ENCODE measurements at regions not wholly inside any gene's neighbourhood (a gene's known extent, or its start where the extent isn't known, plus 50 kb on each side); places are given as distances from the start of the nearest gene placed in this dataset.

- DNase-seq (ENCODE audit: low read depth, low spot score): no peak
- intact Hi-C loops (cut with micrococcal nuclease; ENCODE audit: unreplicated experiment) (no loop called here), in situ Hi-C loops (cut with HindIII; ENCODE audit: low pct_unique_long_range_greater_than_20kb, low sequenced_read_pairs) (no loop called here)
- no peak for TF ChIP-seq CTCF (IDR thresholded peaks at IDR 0.05)
- TF ChIP-seq SIN3A (IDR thresholded peaks at IDR 0.05; ENCODE audit: borderline replicate concordance, insufficient read depth, low read depth, low read length): no peak
- TF ChIP-seq TCF7L2 (IDR thresholded peaks at IDR 0.05; ENCODE audit: low read depth, low read length): no peak
- TF ChIP-seq POLR2AphosphoS5 (IDR thresholded peaks at IDR 0.05; ENCODE audit: low read depth, low read length): no peak
- no peak for TF ChIP-seq REST (IDR thresholded peaks at IDR 0.05; ENCODE audit: insufficient read depth in 1 of 2, low read depth in 2 of 2, low read length in 1 of 2)
- Histone ChIP-seq H3K4me3 (ENCODE audit: low read depth in 2 of 2, low read length in 2 of 2) (no peak overlapping the region), H3K4me1 (ENCODE audit: control insufficient read depth, insufficient read depth, low read length) (no peaks in the 10 kb centered on the region), H3K27me3 (ENCODE audit: control insufficient read depth, insufficient read depth, low read length) (no peaks in the 10 kb centered on the region; the same call in 1 of the 2 replicates), H3K27ac (ENCODE audit: low read length) (no peak overlapping the region), H3K9me3 (ENCODE audit: control insufficient read depth, insufficient read depth, low read depth, low read length) (no peaks in the 10 kb centered on the region), H3K36me3 (ENCODE audit: control insufficient read depth, insufficient read depth, low read length) (no peaks in the 10 kb centered on the region)
- no TSS peak for BruUV-seq (replicated peaks)
- CTCF ChIA-PET: no interaction called here
- POLR2A ChIA-PET: no interaction called here
- no peak for ATAC-seq
Measured at GRCh38 chr22:47748957-47749356, 986.5 kb downstream of the TBC1D22A start.

GRCh38 chr22:47748271-47748670, 985.8 kb downstream of the TBC1D22A start:
- BruUV-seq (replicated peaks): no TSS peak
- Histone ChIP-seq H3K4me3 (ENCODE audit: low read depth in 2 of 2, low read length in 2 of 2) (no peak overlapping the region), H3K27ac (ENCODE audit: low read length) (no peak overlapping the region), H3K9me3 (ENCODE audit: control insufficient read depth, insufficient read depth, low read depth, low read length) (no peaks in the 10 kb centered on the region), H3K27me3 (ENCODE audit: control insufficient read depth, insufficient read depth, low read length) (no peaks in the 10 kb centered on the region; the same call in 1 of the 2 replicates), H3K4me1 (ENCODE audit: control insufficient read depth, insufficient read depth, low read length) (no peaks in the 10 kb centered on the region), H3K36me3 (ENCODE audit: control insufficient read depth, insufficient read depth, low read length) (no peaks in the 10 kb centered on the region)
- ChIA-PET POLR2A (no interaction called here), CTCF (no interaction called here)
- TF ChIP-seq REST (IDR thresholded peaks at IDR 0.05; ENCODE audit: insufficient read depth in 1 of 2, low read depth in 2 of 2, low read length in 1 of 2): no peak
- no peak for TF ChIP-seq SIN3A (IDR thresholded peaks at IDR 0.05; ENCODE audit: borderline replicate concordance, insufficient read depth, low read depth, low read length)
- no peak for TF ChIP-seq TCF7L2 (IDR thresholded peaks at IDR 0.05; ENCODE audit: low read depth, low read length)
- TF ChIP-seq CTCF (IDR thresholded peaks at IDR 0.05): no peak
- TF ChIP-seq POLR2AphosphoS5 (IDR thresholded peaks at IDR 0.05; ENCODE audit: low read depth, low read length): no peak
- in situ Hi-C loops (cut with HindIII; ENCODE audit: low pct_unique_long_range_greater_than_20kb, low sequenced_read_pairs): no loop called here
- ATAC-seq (no peak), DNase-seq (ENCODE audit: low read depth, low spot score) (no peak)
- intact Hi-C loops (cut with micrococcal nuclease; ENCODE audit: unreplicated experiment): no loop called here

Data from Panc1 (cell line).